Hypothalamus (tissue), 51 donors: ENCODE measurements at regions not wholly inside any gene's neighbourhood (a gene's known extent, or its start where the extent isn't known, plus 50 kb on each side); places are given as distances from the start of the nearest gene placed in this dataset.
"Not testable (repeated sequence)": the region's sequence is repeated elsewhere in the genome, so short reads cannot be mapped to it uniquely, and the experiment has no call there.

ENCODE experiments used
- DNase-seq, 51 donors: peaks; one replicate each; lab custom pipeline; 2025; lab: John Stamatoyannopoulos, UW

DNA sequence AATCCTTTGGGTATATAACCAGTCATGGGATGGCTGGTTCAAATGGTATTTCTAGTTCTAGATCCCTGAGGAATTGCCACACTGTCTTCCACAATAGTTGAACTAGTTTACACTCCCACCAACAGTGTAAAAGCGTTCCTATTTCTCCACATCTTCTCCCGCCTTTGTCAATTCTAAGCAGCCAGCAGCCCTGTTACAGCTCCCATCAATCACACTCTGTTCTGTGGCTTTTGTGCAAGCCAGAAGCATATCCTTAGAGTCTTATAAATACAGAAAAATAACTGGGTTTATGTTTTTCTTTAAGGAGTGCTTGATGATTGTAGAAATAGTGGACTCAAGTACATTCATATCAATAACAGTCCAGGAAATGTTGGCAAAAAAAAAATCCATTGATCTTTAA lies 232.9 kb downstream of the ASMT start:
- DNase-seq, result not testable (repeated sequence)

DNA sequence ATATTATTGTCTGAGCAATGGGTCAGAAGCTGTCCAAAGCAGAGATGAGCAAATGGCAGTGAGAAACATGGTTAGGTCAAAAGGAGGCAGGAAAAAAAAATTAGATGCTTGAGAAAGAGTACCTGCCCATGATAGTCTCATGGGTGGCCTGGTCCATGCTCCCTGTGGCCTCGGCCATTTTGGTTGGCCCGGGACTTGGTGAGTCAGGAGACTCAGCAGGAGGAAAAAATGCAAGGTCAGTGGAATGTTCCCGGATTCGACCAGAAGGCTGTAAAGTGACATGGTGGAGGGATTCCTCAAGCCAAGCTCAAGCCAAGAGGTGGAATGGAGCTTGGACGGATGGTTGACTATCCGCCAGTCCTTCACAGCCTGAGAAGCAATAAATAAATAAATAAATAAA lies 236.7 kb downstream of the ASMT start:
- DNase-seq, result no peak

DNA sequence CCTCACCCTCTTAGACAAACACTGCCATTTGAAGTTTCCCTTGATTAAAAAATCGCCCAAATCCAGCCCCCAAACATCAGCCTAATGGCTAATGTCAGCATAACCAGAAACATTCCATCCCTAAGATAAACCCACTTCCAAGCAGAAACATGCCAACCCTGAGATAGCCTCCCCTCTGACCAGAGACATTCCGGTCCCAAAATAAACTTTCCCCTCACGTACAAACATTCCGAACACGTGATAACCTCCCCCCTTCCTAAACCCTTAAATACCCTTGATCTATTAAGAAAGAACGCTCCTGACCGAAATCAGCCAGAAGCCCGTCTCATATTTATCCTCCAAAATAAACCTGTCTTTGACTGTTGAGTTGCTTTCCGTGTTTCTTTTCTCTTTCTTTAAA lies 237.2 kb downstream of the ASMT start:
- DNase-seq, result no peak

DNA sequence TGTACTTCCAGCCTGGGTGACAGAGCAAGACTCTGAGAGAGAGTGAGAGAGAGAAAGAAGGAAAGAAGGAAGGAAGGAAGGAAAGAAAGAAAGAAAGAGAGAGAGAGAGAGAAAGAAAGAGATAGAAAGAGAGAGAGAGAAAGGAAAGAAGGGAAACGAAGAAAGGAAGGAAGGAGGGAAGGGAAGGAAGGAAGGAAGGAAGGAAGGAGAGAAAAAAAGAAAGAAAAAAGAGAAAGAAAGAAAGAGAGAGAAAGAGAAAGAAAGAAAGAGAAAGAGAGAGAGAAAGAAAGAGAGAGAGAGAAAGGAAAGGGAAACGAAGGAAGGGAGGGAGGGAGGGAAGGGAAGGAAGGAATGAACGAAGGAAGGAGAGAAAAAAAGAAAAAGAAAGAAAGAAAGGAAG lies 238.6 kb downstream of the ASMT start:
- no peak for DNase-seq

DNA sequence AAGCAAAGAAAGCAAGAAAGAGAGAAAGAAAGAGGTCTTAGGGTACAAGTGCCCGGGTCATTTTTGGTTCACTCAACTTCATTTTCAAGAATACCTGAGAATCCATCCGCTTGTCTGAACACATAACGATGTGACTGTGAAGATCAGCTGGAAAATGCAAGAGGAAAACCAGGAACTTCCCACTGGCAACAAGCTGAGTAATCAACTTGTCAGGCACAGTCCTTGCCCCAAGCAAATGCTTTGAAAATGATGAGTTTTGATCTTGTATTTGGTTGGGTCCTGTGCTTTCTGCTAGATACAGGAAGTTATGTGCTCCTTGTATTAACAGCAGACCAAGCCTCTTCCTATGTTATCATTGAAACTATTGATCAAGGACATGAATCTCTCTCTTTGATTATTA lies 239.1 kb downstream of the ASMT start:
- DNase-seq, result no peak

DNA sequence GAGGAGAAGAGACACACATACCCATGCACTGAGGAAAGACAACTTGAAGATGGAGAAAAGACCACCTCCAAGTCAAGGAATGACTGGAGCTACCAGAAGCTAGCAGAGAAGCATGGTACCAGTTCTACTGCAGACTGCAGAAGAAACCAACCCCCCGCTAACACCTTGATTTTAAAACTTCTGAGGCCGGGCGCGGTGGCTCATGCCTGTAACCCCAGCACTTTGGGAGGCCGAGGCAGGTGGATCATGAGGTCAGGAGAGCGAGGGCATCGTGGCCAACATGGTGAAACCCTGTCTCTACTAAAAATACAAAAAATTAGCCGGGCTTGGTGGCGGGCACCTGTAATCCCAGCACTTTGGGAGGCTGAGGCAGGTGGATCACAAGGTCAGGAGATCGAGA lies 240.0 kb downstream of the ASMT start:
- DNase-seq, result not testable (repeated sequence)

DNA sequence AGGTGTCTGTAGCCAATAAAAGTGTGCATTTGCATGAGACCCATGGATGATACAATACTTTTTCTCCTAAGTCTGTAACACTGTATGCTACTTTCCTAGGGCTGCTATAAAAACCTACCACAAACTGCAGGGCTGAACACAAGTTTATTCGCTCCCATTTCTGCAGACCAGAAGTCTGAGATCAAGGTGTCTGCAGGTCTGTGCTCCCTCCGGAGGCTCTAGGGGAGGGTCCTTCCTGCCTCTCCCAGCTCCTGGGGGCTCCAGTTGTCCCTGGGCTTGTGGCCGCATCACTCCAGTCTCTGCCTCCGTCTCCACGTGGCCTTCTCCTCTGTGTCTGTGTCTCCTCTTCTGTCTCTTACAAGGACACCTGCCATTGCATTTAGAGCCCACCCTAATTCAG lies 244.4 kb downstream of the ASMT start:
- not testable (repeated sequence) for DNase-seq

DNA sequence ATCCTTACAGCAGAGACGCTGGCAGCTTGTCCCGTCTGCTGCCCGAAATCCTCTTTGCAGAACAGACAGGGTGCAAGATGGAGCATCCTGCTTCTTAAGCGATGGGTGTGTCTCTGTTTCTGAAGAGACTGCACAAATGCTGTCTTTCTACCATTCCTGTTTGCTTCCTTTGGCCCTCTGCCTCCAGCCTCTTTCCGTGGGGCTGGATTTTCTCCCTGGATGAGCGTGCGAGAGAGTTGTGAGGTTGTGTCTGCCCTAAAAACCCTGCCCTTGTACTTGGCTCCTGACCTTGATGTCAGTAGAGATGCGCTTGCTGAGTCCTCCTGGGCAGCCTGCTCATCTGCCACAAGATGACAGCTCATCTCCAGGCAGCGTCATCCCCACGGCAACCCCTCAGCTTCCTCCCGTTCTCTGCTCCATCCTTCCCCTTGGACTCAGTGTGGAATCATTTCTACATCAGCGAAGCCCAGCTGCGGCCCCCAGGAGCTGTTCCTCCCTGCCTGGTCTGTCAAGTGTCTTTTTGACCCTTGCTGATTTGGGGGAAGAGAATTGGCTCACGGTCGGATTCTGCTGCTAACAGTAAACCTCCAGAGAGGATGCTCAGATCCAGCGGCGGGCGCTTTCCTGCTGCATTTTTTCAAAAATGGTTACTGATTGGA lies 246.2 kb downstream of the ASMT start:
- DNase-seq, result peak in 9 of 51 donors; percentile 0 to 25 (median 3)

DNA sequence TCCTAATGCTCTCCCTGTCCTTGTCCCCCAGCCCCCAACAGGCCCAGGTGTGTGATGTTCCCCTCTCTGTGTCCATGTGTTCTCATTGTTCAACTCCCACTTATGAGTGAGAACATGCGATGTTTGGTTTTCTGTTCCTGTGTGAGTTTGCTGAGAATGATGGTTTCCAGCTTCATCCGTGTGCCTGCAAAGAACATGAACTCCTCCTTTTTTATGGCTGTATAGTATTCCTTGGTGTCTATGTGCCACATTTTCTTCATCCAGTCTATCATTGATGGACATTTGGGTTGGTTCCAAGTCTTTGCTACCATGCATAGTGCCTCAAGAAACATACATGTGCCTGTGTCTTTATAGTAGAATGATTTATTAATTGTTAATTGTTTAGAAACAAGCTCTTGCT lies 249.1 kb downstream of the ASMT start:
- DNase-seq, result not testable (repeated sequence)

DNA sequence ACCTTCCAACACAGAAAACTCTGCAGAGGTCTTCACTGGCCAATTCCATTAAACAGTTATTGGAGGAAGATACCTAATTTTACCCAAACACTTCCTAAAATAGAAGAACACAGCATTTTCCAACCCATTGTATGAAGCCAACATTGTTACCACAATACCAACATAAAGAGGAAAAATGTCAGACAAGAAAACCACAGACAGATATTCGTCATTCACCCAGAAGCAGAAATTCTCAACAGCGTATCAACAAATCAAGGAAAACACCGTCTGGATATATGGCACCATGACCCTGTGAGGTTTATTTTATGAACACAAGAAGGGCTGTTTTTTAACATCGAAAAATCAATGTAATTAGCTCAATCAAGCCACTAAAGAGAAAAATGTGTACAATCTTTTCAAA lies 255.6 kb downstream of the ASMT start:
- DNase-seq, result no peak

DNA sequence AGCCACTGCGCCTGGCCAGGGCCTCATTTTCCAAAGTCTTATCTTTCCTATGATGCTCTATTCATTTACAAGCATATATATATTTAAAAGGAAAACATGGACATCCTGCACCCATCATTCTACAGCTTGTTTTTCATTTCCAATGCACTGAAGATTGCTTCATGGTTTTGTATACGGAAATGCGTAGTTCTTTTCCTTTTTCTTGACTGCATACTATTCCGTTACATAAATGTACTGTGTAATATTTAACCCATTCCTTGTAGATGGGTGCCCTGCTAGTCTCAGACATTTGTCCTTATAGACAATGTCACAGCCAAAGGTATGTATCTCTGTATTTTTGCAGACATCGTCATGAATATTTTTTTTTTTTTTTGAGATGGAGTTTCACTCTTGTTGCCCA lies 257.0 kb downstream of the ASMT start:
- DNase-seq, result no peak

DNA sequence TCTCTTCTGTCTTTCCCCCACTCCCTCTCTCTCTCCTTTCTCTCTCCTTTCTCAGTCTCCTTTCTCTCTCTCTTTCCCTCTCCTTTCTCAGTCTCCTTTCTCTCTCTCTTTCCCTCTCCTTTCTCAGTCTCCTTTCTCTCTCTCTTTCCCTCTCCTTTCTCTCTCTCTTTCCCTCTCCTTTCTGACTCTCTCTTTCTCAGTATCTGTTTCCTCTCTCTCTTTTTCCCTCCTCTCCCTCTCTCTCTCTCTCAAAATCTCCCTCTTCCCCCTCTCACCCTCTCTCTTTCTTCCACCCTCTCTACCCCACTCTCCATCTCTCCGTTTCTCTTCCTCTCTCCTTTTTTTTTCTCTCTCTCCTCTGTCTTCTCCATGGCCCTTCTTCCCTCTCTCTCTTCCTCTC lies 258.8 kb downstream of the ASMT start:
- DNase-seq, result no peak

DNA sequence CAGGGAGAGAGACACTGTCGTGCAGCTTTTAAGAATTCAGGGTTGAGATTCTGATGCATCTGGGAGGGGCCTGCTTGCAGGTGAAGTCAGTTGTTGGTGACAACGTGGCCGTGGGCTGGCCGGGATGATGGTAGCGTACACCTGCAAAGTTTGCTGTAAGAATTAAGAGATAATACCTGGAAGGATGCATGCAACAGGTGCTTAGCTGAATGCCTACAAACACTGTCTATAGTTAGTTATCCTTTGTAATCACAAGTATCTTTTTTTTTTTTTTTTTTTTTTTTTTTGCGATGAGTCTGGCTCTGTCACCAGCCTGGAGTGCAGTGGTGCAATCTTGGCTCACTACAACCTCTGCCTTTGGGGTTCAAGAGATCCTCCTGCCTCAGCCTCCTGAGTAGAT lies 259.6 kb downstream of the ASMT start:
- DNase-seq, result no peak

DNA sequence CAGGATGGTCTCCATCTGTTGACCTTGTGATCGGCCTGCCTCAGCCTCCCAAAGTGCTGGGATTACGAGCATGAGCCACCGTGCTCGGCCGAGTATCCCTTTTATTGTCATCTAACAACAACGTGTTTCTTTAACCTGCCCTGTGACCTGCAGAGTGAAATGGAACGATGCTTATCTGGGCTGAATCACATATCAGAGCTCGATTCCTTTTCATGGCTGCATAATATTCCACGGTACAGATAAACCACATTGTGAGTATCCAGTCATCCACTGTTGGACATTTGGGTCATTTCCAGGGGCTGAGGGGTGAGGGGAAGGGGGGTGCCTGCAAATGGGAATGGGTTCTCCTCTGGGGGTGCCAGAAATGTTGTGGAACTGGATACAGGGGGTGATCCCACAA lies 260.0 kb downstream of the ASMT start:
- DNase-seq, result no peak

DNA sequence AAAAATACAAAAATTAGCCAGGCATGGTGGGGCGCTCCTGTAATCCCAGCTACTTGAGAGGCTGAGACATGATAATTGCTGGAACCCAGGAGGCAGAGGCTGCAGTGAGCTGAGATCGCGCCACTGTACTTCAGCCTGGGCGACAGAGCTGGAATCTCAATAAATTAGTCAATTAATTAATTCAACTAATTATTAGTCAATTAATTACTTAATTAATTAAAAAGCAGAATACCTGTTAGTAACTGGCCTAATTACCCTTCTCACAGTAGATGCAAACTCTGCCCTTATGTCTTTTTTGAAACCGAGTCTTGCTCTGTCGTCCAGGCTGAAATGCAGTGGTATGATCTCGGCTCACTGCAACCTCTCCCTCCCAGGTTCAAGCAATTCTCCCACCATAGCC lies 261.2 kb downstream of the ASMT start:
- no peak for DNase-seq

DNA sequence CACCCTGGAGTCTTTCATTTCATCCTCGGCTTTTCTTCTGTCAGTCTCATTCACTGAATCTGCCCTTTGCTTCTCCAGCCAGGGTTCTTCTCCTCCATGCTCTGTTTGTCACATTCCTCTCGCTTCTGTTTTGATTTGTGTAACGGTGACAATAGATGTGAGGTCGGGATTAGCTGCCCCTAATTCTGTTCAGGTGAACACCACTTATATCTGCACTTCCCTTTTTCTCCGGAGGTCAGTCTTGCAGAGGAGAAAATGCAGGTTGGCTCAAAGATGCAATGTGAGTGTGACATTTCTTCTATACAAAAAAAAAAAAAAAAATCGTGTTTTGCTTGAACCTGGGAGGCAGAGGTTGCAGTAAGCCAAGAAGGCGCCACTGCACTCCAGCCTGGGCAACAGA lies 262.9 kb downstream of the ASMT start:
- DNase-seq, result no peak

DNA sequence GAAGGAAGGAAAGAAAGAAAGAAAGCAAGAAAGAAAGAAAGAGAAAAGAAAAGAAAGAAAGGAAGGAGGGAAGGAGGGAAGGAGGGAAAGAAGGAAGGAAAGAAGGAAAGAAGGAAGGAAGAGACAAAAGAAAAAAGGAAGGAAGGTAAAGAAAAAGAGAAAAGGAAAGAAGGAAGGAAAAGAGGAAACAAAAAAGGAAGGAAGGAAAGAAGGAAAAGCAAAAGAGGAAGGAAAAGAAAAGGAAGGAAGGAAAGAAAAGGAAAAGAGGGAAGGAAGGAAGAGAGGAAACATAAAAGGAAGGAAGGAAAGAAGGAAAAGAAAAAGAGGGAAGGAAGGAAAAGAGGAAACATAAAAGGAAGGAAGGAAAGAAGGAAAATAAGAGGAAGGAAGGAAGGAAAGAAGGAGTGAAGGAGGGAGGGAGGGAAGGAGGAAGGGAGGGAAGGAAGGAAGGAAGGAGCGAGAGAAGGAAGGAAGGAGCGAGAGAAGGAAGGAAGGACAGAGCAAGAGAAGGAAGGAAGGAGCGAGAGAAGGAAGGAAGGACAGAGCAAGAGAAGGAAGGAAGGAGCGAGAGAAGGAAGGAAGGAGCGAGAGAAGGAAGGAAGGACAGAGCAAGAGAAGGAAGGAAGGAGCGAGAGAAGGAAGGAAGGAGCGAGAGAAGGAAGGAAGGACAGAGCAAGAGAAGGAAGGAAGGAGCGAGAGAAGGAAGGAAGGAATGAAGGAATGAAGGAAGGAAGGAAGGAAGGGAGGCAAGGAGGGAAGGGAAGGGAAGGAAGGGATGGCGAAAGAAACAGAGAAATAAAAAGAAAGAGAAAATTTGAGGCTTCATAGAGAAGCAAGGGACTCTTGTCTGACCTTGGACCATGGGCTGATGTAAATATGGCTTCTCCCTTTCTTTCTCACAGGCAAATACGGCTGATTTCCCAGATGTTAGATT lies 266.3 kb downstream of the ASMT start:
- not testable (repeated sequence) for DNase-seq

DNA sequence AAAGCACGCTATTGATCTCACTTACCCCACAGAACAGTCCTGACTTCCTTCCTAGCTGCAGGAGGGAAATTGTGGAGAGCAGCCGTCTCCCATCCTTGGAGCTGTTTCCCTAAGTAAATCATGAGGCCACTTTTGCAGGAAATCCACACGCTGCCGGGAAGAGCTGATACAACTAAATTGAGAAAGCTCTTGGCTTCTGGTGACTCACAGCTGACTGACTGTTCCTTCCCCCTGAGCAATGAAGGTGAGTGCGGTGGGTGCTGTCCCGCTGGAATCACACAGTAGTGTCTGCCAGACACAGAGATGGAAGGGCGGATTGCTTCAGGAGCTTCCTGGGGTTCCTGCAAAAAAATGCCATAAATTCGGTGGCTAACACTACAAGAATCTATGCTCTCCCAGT lies 268.9 kb downstream of the ASMT start:
- no peak for DNase-seq

DNA sequence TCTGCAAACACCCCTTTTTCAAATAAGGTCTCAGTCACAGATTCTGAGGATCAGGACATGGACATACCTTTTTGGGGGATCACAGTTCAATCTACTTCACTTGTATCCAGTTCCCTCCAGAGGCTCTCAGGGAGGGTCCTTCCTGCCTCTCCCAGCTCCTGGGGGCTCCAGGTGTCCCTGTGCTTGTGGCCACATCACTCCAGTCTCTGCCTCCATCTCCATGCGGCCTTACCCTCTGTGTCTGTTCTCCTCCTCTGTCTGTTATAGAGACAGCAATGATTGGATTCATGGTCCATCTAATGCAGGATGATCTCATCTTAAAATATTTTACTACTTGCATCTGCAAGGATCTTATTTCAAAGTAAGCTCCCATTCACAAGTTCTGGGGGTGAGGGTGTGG lies 269.6 kb downstream of the ASMT start:
- DNase-seq, result no peak

DNA sequence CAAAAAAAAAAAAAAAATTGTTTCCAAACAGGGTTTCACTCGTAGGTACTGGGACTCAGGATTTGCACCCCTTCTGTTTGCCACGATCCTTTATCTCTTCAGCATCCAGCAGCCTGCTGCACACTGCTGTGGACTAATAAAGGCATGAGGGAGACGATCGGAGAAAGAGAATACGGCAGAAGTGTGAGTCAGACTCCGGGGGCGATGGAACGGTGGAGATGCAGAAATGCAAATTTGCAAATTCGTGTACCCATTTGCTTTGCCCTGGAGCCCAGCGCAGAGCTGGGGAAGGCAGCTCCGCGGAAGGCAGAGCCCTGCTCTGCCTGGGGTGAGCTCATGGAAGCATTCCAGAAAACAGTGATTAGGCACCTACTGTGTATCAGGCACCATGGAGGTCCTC lies 270.3 kb downstream of the ASMT start:
- peak in 2 of 51 donors; percentile 1 to 3 for DNase-seq

DNA sequence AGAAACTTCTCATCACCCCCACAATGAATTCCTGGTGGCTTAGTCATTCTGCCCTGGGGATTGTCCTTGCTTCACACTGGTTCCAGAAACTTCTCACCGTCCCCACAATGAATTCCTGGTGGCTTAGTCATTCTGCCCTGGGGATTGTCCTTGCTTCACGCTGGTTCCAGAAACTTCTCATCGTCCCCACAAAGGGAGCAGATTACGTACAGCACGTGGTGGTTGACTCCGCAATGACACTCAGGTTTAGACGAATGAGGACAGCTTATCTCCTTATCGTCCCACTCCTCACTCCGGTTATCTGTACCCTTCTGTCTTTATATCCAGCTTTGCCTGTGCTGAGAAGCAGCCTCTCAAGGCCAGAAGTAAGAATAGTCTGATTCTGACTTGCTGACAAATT lies 273.4 kb downstream of the ASMT start:
- DNase-seq, result not testable (repeated sequence)

DNA sequence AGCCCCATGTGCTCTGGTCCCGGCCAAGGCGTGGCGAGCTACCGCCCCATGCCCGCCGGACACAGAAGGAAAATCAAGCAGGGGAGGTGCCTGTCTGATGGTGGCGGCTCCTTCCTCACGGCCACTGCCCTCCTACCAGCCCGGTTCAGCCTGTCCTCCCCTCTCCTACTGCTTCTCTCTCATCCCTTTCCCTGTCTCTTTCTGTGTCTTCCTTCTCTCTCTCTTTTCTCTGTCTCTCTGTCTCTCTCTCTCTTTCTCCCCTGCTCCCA lies 279.1 kb downstream of the ASMT start:
- DNase-seq, result no peak
